ENCODE measurements at regions not wholly inside any gene's neighbourhood (a gene's known extent, or its start where the extent isn't known, plus 50 kb on each side); places are given as distances from the start of the nearest gene placed in this dataset.

DNA sequence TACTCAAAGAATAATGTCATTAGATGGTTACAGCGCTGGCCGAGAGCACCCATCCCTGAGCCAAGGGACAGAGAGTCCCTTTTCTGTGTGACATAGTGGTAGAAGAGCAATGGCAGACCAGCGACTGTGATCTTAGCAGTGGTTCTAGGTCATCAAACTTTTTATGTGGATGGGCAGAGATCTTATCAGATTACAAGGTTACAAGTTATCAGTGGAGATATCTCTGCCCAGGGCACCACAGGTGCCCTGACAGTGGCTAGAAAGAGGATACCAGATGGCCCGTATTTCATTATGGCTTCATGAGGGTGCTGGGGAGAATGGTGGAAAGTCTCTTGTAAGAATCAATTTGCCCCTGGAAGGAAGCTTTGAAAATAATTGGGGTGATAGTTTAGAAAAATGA, 62.7 kb downstream of the CYCS start:
- no peak for TF ChIP-seq EZH2 (IDR thresholded peaks at IDR 0.05; ENCODE audit: low read depth)
- no peak for TF ChIP-seq CTCF (conservative IDR thresholded peaks at IDR 0.05)

All from PC-9 (cell line).